Neuronal stem cell (in vitro differentiated cells): ENCODE measurements at regions not wholly inside any gene's neighbourhood (a gene's known extent, or its start where the extent isn't known, plus 50 kb on each side); places are given as distances from the start of the nearest gene placed in this dataset.

Source experiments
- DNase-seq: peaks from one replicate; pipeline ENCODE4 v3.0.0-alpha.2; 2013; ENCODE audit warnings: low spot score
- H2AFZ ChIP-seq: one replicate; pipeline ENCODE4 v1.6.1; 2013; ENCODE audit warnings: mild to moderate bottlenecking, low read length, inconsistent platforms
- H2AK5ac ChIP-seq: 2 replicates; pipeline ENCODE4 v1.6.1; 2013; ENCODE audit warnings: low read depth, mild to moderate bottlenecking, inconsistent platforms, low read length, moderate library complexity, mixed read lengths
- H2BK120ac ChIP-seq: 2 replicates; pipeline ENCODE4 v1.6.1; 2013; ENCODE audit warnings: low read depth, mild to moderate bottlenecking, inconsistent platforms, low read length, moderate library complexity, mixed read lengths
- H2BK12ac ChIP-seq: one replicate; pipeline ENCODE4 v1.6.1; 2013; ENCODE audit warnings: low read length, inconsistent platforms
- H2BK15ac ChIP-seq: 2 replicates; pipeline ENCODE4 v1.6.1; 2013; ENCODE audit warnings: mild to moderate bottlenecking, low read length, inconsistent platforms, mixed read lengths
- H2BK5ac ChIP-seq: one replicate; pipeline ENCODE4 v1.6.1; 2013; ENCODE audit warnings: inconsistent platforms, mild to moderate bottlenecking, low read length, moderate library complexity
- H3K14ac ChIP-seq: one replicate; pipeline ENCODE4 v1.6.1; 2013; ENCODE audit warnings: low read length, inconsistent platforms
- H3K18ac ChIP-seq: 2 replicates; pipeline ENCODE4 v1.6.1; 2013; ENCODE audit warnings: low read length, inconsistent platforms
- H3K23ac ChIP-seq: 2 replicates; pipeline ENCODE4 v1.6.1; 2013; ENCODE audit warnings: low read depth, mild to moderate bottlenecking, mixed read lengths, low read length, inconsistent platforms; ENCODE audit not compliant: poor library complexity
- H3K27ac ChIP-seq: replicated peaks from 3 replicates; pipeline ENCODE4 v1.5.1; 2013; ENCODE audit warnings: low read length, inconsistent platforms
- H3K27me3 ChIP-seq, 3 experiments: 2 replicates each; pipeline ENCODE4 v1.6.1; 2013; ENCODE audit warnings: low read length in 3 of 3, mild to moderate bottlenecking in 2 of 3, inconsistent platforms in 1 of 3, low read depth in 1 of 3, mixed read lengths in 1 of 3, moderate library complexity in 1 of 3; ENCODE audit not compliant: control insufficient read depth in 3 of 3, insufficient read depth in 3 of 3
- H3K36me3 ChIP-seq, 2 donors: replicated peaks in 1 of 2; 2 replicates each; pipeline ENCODE4 v1.6.1; 2013; ENCODE audit warnings: low read length in 2 of 2; ENCODE audit not compliant: control insufficient read depth in 2 of 2, insufficient read depth in 2 of 2
- H3K4ac ChIP-seq: 2 replicates; pipeline ENCODE4 v1.6.1; 2013; ENCODE audit warnings: inconsistent platforms, mild to moderate bottlenecking, low read length, moderate library complexity
- H3K4me1 ChIP-seq, 2 donors: 1 replicate in 1 of 2; 2 replicates in 1 of 2; pipeline ENCODE4 v1.6.1; 2013; ENCODE audit warnings: low read length in 2 of 2, low read depth in 1 of 2; ENCODE audit not compliant: control insufficient read depth in 2 of 2, insufficient read depth in 1 of 2
- H3K4me2 ChIP-seq: one replicate; pipeline ENCODE4 v1.6.1; 2013; ENCODE audit warnings: mild to moderate bottlenecking, low read length, inconsistent platforms; ENCODE audit not compliant: insufficient read depth, poor library complexity, severe bottlenecking
- H3K4me3 ChIP-seq, 2 donors: 2 replicates each; pipeline ENCODE4 v1.5.1; 2013; ENCODE audit warnings: low read length in 2 of 2, mild to moderate bottlenecking in 2 of 2, inconsistent platforms in 1 of 2, moderate library complexity in 1 of 2
- H3K79me1 ChIP-seq: one replicate; pipeline ENCODE4 v1.6.1; 2013; ENCODE audit warnings: low read depth, mild to moderate bottlenecking, inconsistent platforms, low read length, moderate library complexity
- H3K9ac ChIP-seq: one replicate; pipeline ENCODE4 v1.6.1; 2013; ENCODE audit warnings: mild to moderate bottlenecking, low read depth, low read length, inconsistent platforms; ENCODE audit not compliant: poor library complexity
- H3K9me3 ChIP-seq, 2 donors: replicated peaks in 1 of 2; 2 replicates each; pipeline versions ENCODE3 to v1.6.1; 2013; ENCODE audit warnings: low read length in 2 of 2, mild to moderate bottlenecking in 2 of 2, inconsistent platforms in 1 of 2, low read depth in 1 of 2, mixed read lengths in 1 of 2, moderate library complexity in 1 of 2; ENCODE audit not compliant: control insufficient read depth in 2 of 2, insufficient read depth in 1 of 2
- H4K8ac ChIP-seq: one replicate; pipeline ENCODE4 v1.6.1; 2013; ENCODE audit warnings: low read depth, mild to moderate bottlenecking, inconsistent platforms, low read length, moderate library complexity
- H4K91ac ChIP-seq: one replicate; pipeline ENCODE4 v1.6.1; 2013; ENCODE audit warnings: low read length, low read depth, mild to moderate bottlenecking, inconsistent platforms; ENCODE audit not compliant: poor library complexity
- WGBS, 2 donors: extraction: QIAGEN DNeasy Blood & Tissue Kit; methylation state at CpG; one replicate each; pipeline ENCODE4 v1.1.7; 2013; ENCODE audit warnings: missing lambda C conversion rate in 2 of 2, mixed read lengths in 1 of 2; ENCODE audit not compliant: insufficient read length in 2 of 2, insufficient replicate concordance in 1 of 2; ENCODE audit errors: extremely low coverage in 2 of 2; 5-methylcytosine and 5-hydroxymethylcytosine counted together

- no peak overlapping the region for H2AK5ac ChIP-seq
- no peak overlapping the region for H3K4me3 ChIP-seq
- no peaks in the 10 kb centered on the region for H3K36me3 ChIP-seq
- H2BK120ac ChIP-seq, result no peak overlapping the region
- H3K18ac ChIP-seq, result no peak overlapping the region
- H3K27me3 ChIP-seq, result no peaks in the 10 kb centered on the region
- no peak overlapping the region for H3K23ac ChIP-seq
- H2BK15ac ChIP-seq, result no peak overlapping the region
- no peak overlapping the region for H3K4me2 ChIP-seq
- H2BK5ac ChIP-seq, result no peak overlapping the region
- H4K8ac ChIP-seq, result no peak overlapping the region
- H3K9ac ChIP-seq, result no peak overlapping the region
- H3K79me1 ChIP-seq, result no peaks in the 10 kb centered on the region
- H3K9me3 ChIP-seq, result no peaks in the 10 kb centered on the region
- H4K91ac ChIP-seq, result no peak overlapping the region
- no peak overlapping the region for H2BK12ac ChIP-seq
- DNase-seq, result no peak
- no CpG with 5 or more reads among the region's 1 CpG for WGBS, 2 donors
- no peak overlapping the region for H3K27ac ChIP-seq
- no peaks in the 10 kb centered on the region for H3K4me1 ChIP-seq
- no peak overlapping the region for H3K14ac ChIP-seq
- H2AFZ ChIP-seq, result no peak overlapping the region
- no peak overlapping the region for H3K4ac ChIP-seq
These were observed 416.5 kb downstream of the MEIS1 start for GRCh38 chr2:66851449-66851872.

- Histone ChIP-seq H3K79me1 (no peaks in the 10 kb centered on the region), H3K4ac (no peak overlapping the region), H3K4me2 (no peak overlapping the region), H3K14ac (no peak overlapping the region), H4K8ac (no peak overlapping the region), H4K91ac (no peak overlapping the region), H2BK120ac (no peak overlapping the region), H2BK12ac (no peak overlapping the region), H3K27ac (no peak overlapping the region), H3K4me3 (no peak overlapping the region), H2BK15ac (no peak overlapping the region), H3K36me3 (no peaks in the 10 kb centered on the region), H2BK5ac (no peak overlapping the region), H3K9me3 (no peaks in the 10 kb centered on the region), H2AFZ (no peak overlapping the region), H3K27me3 (no peaks in the 10 kb centered on the region), H3K4me1 (no peaks in the 10 kb centered on the region), H3K23ac (no peak overlapping the region), H3K9ac (no peak overlapping the region), H3K18ac (no peak overlapping the region), H2AK5ac (no peak overlapping the region)
- WGBS, 2 donors, result no CpG with 5 or more reads among the region's 6 CpGs
- no peak for DNase-seq
These were observed 418.0 kb downstream of the MEIS1 start for GRCh38 chr2:66852953-66853352.

GRCh38 chr2:66853585-66853984, 418.7 kb downstream of the MEIS1 start:
- Histone ChIP-seq H3K27me3 (no peaks in the 10 kb centered on the region), H3K14ac (no peak overlapping the region), H3K36me3 (no peaks in the 10 kb centered on the region), H4K91ac (no peak overlapping the region), H2BK120ac (no peak overlapping the region), H3K18ac (no peak overlapping the region), H3K23ac (no peak overlapping the region), H2AFZ (no peak overlapping the region), H3K4ac (no peak overlapping the region), H2BK12ac (no peak overlapping the region), H3K79me1 (no peaks in the 10 kb centered on the region), H3K9ac (no peak overlapping the region), H3K4me2 (no peak overlapping the region), H3K9me3 (no peaks in the 10 kb centered on the region), H2BK15ac (no peak overlapping the region), H3K27ac (no peak overlapping the region), H3K4me3 (no peak overlapping the region), H2AK5ac (no peak overlapping the region), H2BK5ac (no peak overlapping the region), H4K8ac (no peak overlapping the region), H3K4me1 (no peaks in the 10 kb centered on the region)
- no peak for DNase-seq
- no CpG with 5 or more reads among the region's 6 CpGs for WGBS, 2 donors

- Histone ChIP-seq H2BK120ac (no peak overlapping the region), H2BK5ac (no peak overlapping the region), H2AK5ac (no peak overlapping the region), H3K14ac (no peak overlapping the region), H2BK12ac (no peak overlapping the region), H3K9me3 (no peaks in the 10 kb centered on the region), H3K79me1 (no peaks in the 10 kb centered on the region), H3K27ac (no peak overlapping the region), H3K36me3 (no peaks in the 10 kb centered on the region), H4K91ac (no peak overlapping the region), H3K4me3 (no peak overlapping the region), H2AFZ (no peak overlapping the region), H3K4me2 (no peak overlapping the region), H2BK15ac (no peak overlapping the region), H3K4me1 (no peaks in the 10 kb centered on the region), H3K4ac (no peak overlapping the region), H4K8ac (no peak overlapping the region), H3K18ac (no peak overlapping the region), H3K9ac (no peak overlapping the region), H3K27me3 (no peaks in the 10 kb centered on the region), H3K23ac (no peak overlapping the region)
- no peak for DNase-seq
- WGBS, 2 donors, result no CpG with 5 or more reads among the region's 3 CpGs
These were observed 419.4 kb downstream of the MEIS1 start for GRCh38 chr2:66854298-66854697.
